HEK293T (cell line): ENCODE measurements at regions not wholly inside any gene's neighbourhood (a gene's known extent, or its start where the extent isn't known, plus 50 kb on each side); places are given as distances from the start of the nearest gene placed in this dataset.

Experiments used
- CTCF ChIA-PET: fragments of 350-600 bp; formaldehyde crosslinking; extraction: SDS; loops from one replicate; lab custom pipeline; 2021; ENCODE audit warnings: antibody characterized with exemption, inconsistent platforms; lab: Yijun Ruan, JAX
- POLR2A ChIA-PET: fragments of 350-600 bp; formaldehyde crosslinking; extraction: SDS; loops from one replicate; lab custom pipeline; 2020; ENCODE audit warnings: antibody characterized with exemption, inconsistent platforms; lab: Yijun Ruan, JAX
- DNase-seq: peaks from one replicate; pipeline ENCODE4 v3.0.0; 2012; ENCODE audit warnings: mixed read lengths; ENCODE audit errors: extremely low spot score
- ARNT ChIP-seq: fragments of 450-650 bp; IDR thresholded peaks from 2 replicates; pipeline ENCODE4 v1.6.1; 2017; ENCODE audit warnings: mild to moderate bottlenecking
- BHLHE40 ChIP-seq: fragments of 450-650 bp; IDR thresholded peaks from 2 replicates; pipeline ENCODE4 v1.6.1; 2016; ENCODE audit warnings: mild to moderate bottlenecking, moderate library complexity, borderline replicate concordance
- CTBP1 ChIP-seq: fragments of 450-650 bp; IDR thresholded peaks from 2 replicates; pipeline ENCODE4 v1.6.1; 2016; ENCODE audit warnings: borderline replicate concordance
- ELF4 ChIP-seq: fragments of 450-650 bp; IDR thresholded peaks from 2 replicates; pipeline ENCODE4 v1.6.1; 2017; ENCODE audit warnings: antibody characterized with exemption
- FOXA1 ChIP-seq: fragments of 450-650 bp; IDR thresholded peaks from 2 replicates; pipeline ENCODE4 v1.6.1; 2016; ENCODE audit warnings: mild to moderate bottlenecking
- FOXK2 ChIP-seq: fragments of 450-650 bp; IDR thresholded peaks from 2 replicates; pipeline ENCODE4 v1.6.1; 2016; ENCODE audit warnings: mild to moderate bottlenecking
- FOXM1 ChIP-seq: fragments of 450-650 bp; IDR thresholded peaks from 2 replicates; pipeline ENCODE4 v1.6.1; 2017; ENCODE audit warnings: mild to moderate bottlenecking, borderline replicate concordance
- HDGF ChIP-seq: fragments of 450-650 bp; IDR thresholded peaks from 2 replicates; pipeline ENCODE4 v1.6.1; 2017; ENCODE audit warnings: antibody characterized with exemption, borderline replicate concordance
- L3MBTL2 ChIP-seq: fragments of 450-650 bp; conservative IDR thresholded peaks from 2 replicates; pipeline ENCODE4 v1.6.1; 2016; ENCODE audit warnings: mild to moderate bottlenecking
- LEF1 ChIP-seq: fragments of 450-650 bp; IDR thresholded peaks from 2 replicates; pipeline ENCODE4 v1.6.1; 2017; ENCODE audit warnings: mild to moderate bottlenecking, borderline replicate concordance
- NFRKB ChIP-seq: fragments of 450-650 bp; IDR thresholded peaks from 2 replicates; pipeline ENCODE4 v1.6.1; 2016; ENCODE audit warnings: mild to moderate bottlenecking, moderate library complexity
- SP1 ChIP-seq: fragments of 450-650 bp; IDR thresholded peaks from 2 replicates; pipeline ENCODE4 v1.6.1; 2017
- SUZ12 ChIP-seq: fragments of 450-650 bp; IDR thresholded peaks from 2 replicates; pipeline ENCODE4 v1.6.1; 2016; ENCODE audit warnings: mild to moderate bottlenecking
- TARDBP ChIP-seq: fragments of 450-650 bp; IDR thresholded peaks from 2 replicates; pipeline ENCODE4 v1.6.1; 2016
- ZNF384 ChIP-seq: fragments of 450-650 bp; IDR thresholded peaks from 2 replicates; pipeline ENCODE4 v1.6.1; 2016
- TF ChIP-seq, protein P1 (sequence below): fragments of 450-650 bp; IDR thresholded peaks from 2 replicates; pipeline ENCODE4 v1.6.1; 2016

DNA sequence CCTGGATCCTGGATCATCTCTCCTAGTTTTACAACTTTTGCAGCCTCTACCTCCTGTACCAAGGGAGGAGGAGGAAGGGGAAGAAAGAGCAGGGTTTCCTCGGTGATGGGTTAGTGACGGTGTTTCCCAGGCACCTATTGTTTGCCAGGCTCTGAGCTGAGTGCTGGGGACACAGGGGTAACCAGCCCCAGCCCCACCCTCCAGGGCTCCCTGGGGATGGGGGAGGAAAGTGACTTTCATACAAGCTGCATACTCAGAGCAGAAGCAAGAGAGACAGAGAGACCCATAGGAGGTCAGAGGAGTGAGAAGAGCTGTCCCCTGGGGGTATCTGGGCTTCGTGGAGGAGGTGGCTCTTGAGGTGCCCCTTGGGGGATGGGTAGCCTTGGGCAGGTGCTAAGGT is 89.4 kb upstream of the THY1 start:
- ChIA-PET CTCF (no interaction called here), POLR2A (no interaction called here)
- no peak for TF ChIP-seq BHLHE40
- no peak for TF ChIP-seq NFRKB
- no peak for TF ChIP-seq ZNF384
- no peak for TF ChIP-seq CTBP1
- TF ChIP-seq ARNT, result no peak
- TF ChIP-seq SP1, result no peak
- TF ChIP-seq FOXK2, result no peak
- no peak for TF ChIP-seq FOXM1
- TF ChIP-seq FOXA1, result no peak
- TF ChIP-seq L3MBTL2, result no peak
- TF ChIP-seq LEF1, result no peak
- TF ChIP-seq HDGF, result no peak
- no peak for TF ChIP-seq TARDBP
- TF ChIP-seq, protein P1, sequence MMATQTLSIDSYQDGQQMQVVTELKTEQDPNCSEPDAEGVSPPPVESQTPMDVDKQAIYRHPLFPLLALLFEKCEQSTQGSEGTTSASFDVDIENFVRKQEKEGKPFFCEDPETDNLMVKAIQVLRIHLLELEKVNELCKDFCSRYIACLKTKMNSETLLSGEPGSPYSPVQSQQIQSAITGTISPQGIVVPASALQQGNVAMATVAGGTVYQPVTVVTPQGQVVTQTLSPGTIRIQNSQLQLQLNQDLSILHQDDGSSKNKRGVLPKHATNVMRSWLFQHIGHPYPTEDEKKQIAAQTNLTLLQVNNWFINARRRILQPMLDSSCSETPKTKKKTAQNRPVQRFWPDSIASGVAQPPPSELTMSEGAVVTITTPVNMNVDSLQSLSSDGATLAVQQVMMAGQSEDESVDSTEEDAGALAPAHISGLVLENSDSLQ, result no peak
- no peak for TF ChIP-seq SUZ12
- no peak for TF ChIP-seq ELF4
- no peak for DNase-seq

- TF ChIP-seq SUZ12, result no peak
- TF ChIP-seq ARNT, result no peak
- no peak for TF ChIP-seq ELF4
- no peak for TF ChIP-seq LEF1
- TF ChIP-seq BHLHE40, result no peak
- TF ChIP-seq, protein P1, result no peak
- no peak for TF ChIP-seq ZNF384
- TF ChIP-seq NFRKB, result no peak
- TF ChIP-seq FOXM1, result no peak
- TF ChIP-seq CTBP1, result no peak
- TF ChIP-seq FOXK2, result no peak
- no peak for TF ChIP-seq HDGF
- TF ChIP-seq FOXA1, result no peak
- no peak for DNase-seq
- ChIA-PET POLR2A (no interaction called here), CTCF (no interaction called here)
Measured at GRCh38 chr11:119511614-119512306, 88.8 kb upstream of the THY1 start.

DNA sequence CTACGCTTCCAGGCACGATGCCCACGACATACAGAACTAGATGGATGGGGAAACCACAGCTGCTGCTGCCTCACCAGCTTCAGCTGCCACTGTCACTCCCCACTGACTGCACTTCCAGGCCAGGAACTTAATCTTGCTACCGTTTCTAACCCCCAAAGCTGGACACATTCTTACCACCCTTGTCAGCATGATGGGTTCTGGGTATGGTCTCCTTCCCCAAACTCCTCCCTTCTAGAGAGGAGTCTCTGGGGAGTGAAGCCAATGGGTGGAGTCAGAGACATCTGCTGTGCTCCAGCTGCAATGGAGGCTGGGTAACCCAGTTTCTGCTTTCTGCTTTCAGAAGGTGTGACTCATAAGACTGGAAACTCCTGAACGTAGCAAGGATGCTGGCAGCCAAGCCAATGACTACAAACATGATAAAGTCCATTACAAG is 87.0 kb upstream of the THY1 start:
- DNase-seq, result no peak
- ChIA-PET CTCF (no interaction called here), POLR2A (no interaction called here)
- TF ChIP-seq NFRKB (no peak), LEF1 (no peak), BHLHE40 (no peak), ELF4 (no peak), SP1 (no peak)
- TF ChIP-seq, protein P1, result no peak

DNA sequence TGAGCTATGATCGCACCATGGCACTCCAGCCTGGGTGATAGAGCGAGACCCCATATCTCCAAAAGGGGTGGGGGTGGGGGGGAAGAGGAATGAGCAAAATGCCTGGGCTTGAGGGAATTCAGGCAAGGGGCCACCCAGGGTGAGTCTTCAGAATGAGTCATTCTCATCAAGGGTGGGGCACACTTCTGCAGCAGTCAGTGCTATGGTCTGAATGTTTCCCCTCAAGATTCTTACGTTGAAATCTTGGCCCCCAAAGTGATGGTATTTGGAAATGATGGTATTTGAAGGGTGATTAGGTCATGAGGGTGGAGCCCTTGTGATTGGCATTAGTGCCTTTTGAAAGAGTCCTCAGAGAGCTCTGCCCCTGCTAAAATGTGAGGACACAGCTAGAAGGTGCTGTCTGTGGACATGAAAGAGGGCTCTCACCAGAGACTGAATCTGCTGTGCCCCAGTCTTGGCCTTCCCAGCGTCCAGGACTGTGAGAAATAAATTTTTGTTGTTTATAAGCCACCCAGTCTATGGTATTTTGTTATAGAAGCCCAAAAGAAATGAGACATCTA is 86.4 kb upstream of the THY1 start:
- POLR2A ChIA-PET, result no interaction called here
- DNase-seq, result no peak
- no peak for TF ChIP-seq ZNF384
- no peak for TF ChIP-seq L3MBTL2
- no peak for TF ChIP-seq ARNT
- no peak for TF ChIP-seq NFRKB
- no peak for TF ChIP-seq SUZ12
- no peak for TF ChIP-seq SP1
- no peak for TF ChIP-seq FOXA1
- TF ChIP-seq FOXK2, result no peak
- no peak for TF ChIP-seq BHLHE40
- no peak for TF ChIP-seq HDGF
- no peak for TF ChIP-seq TARDBP
- TF ChIP-seq FOXM1, result no peak
- TF ChIP-seq CTBP1, result no peak
- TF ChIP-seq, protein P1, result no peak
- CTCF ChIA-PET, result no interaction called here

DNA sequence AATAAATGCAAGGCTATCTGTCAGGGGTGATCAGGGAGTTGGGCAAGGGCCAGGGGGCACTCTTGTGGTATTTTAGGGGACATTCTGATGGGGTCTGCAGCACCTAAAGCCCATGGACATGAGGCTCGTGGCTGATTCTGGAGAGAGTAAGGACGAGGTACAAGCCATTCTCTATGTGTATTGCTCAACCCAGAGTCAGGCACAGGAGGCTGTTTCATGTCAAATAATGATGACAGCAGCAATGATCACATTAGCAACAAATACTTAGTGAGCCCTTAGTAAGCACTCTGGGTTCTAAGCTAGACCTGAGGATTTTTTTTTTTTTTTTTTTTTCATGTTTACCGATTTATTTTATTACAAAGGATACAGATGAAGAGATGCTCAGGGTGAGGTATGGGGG is 83.5 kb upstream of the THY1 start:
- DNase-seq, result no peak
- TF ChIP-seq L3MBTL2 (no peak), TARDBP (no peak), ZNF384 (no peak), FOXA1 (no peak), ARNT (no peak), BHLHE40 (no peak), FOXK2 (no peak), ELF4 (no peak), NFRKB (no peak), SP1 (no peak), LEF1 (no peak), HDGF (no peak), SUZ12 (no peak)
- TF ChIP-seq, protein P1, result no peak
- POLR2A ChIA-PET, result no interaction called here
- CTCF ChIA-PET, result no interaction called here
